HG02798 (cell line): ENCODE measurements at regions not wholly inside any gene's neighbourhood (a gene's known extent, or its start where the extent isn't known, plus 50 kb on each side); places are given as distances from the start of the nearest gene placed in this dataset.
"Not testable (repeated sequence)": the region's sequence is repeated elsewhere in the genome, so short reads cannot be mapped to it uniquely, and the experiment has no call there.

Experiments used
- ATAC-seq: cut with Tn5 transposase; IDR thresholded peaks from one replicate; pipeline ENCODE4 v1.9.1; 2021; ENCODE audit warnings: mild to moderate bottlenecking; ENCODE audit not compliant: unreplicated experiment, poor library complexity

DNA sequence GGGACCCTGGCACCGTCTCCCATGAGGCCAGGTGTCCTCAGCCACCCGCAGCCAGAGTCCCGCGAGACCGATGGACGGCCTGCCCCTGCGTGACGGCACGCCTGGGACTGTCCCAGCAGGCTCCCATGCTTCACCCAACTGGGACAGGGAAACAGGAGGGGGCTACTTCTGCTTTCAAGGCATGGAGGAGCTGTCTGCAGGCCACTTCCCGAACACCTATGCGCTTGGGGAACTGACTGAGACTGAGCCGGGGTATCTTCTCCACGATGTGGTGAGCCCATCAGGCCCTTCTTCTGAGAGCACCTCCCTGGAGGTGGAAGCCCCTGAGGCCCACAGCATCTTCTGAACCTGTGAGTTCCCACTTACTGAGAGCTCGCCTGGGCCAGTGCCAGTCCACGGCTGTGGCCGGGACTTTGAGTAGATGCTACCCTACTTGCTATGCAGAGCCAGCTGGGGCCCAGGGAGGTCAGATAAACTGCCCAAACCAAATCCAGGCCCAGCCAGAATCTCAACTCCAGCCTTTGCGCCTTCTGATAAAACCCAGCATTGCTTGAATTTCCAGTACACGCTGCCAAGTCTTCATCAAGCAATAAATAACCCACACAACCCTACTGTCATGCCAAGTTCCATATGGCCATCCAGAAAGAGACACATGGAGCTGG lies 85.4 kb upstream of the METTL9 start:
- not testable (repeated sequence) for ATAC-seq

- ATAC-seq = not testable (repeated sequence)
Measured at GRCh38 chr16:21514474-21514840, 84.9 kb upstream of the METTL9 start.

DNA sequence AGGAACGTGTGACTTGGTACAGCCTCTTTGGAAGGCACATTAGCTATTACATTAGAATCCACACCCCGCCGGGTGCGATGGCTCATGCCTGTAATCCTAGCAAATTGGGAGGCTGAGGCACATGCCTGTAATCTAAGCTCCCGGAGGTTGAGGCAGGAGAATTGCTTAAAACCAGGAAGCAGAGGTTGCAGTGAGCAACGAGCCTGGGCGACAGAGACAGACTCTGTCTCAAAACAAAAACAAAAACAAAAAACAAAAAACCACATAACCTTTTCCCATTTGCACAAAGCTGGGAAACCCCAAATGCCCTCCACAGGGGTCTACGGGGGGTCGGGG lies 82.7 kb upstream of the METTL9 start:
- not testable (repeated sequence) for ATAC-seq

GRCh38 chr16:21517263-21517662 lies 82.1 kb upstream of the METTL9 start:
- ATAC-seq = peak; percentile 14

DNA sequence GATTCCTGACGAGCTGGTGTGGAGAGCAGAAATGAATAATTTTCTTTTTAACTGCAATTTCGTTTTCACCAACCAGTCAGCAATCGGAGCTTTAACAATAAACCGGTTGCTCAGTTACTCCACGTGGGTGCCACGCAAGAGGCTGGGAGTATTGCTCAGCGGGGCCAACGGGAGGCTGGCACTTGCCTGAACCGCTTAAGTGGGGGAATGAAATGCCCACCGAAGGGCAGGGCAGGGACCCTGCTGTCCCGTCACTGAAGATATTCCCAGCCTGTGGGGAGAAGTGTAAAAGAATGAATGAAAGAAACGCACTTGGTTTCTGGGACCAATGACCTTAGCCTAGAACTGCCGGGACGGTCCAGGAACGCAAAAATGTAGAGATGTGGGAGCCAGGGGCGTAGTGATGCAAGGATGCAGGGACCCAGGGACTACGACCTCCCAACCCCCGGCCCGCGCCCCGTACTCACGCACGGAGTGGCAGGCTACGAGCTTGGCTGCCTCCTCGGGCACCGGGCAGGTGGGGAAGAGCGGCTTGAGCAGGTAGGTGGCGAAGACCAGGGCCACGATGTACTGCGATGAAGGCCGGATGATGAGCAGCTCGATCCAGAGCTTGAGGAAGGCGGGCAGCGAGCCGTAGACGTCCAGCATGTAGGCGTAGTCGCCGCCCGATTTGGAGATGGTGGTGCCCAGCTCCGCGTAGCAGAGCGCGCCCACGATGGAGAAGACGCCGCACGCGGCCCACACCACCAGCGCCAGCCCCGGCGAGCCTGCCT lies 79.8 kb upstream of the METTL9 start:
- ATAC-seq = peak; percentile 5

DNA sequence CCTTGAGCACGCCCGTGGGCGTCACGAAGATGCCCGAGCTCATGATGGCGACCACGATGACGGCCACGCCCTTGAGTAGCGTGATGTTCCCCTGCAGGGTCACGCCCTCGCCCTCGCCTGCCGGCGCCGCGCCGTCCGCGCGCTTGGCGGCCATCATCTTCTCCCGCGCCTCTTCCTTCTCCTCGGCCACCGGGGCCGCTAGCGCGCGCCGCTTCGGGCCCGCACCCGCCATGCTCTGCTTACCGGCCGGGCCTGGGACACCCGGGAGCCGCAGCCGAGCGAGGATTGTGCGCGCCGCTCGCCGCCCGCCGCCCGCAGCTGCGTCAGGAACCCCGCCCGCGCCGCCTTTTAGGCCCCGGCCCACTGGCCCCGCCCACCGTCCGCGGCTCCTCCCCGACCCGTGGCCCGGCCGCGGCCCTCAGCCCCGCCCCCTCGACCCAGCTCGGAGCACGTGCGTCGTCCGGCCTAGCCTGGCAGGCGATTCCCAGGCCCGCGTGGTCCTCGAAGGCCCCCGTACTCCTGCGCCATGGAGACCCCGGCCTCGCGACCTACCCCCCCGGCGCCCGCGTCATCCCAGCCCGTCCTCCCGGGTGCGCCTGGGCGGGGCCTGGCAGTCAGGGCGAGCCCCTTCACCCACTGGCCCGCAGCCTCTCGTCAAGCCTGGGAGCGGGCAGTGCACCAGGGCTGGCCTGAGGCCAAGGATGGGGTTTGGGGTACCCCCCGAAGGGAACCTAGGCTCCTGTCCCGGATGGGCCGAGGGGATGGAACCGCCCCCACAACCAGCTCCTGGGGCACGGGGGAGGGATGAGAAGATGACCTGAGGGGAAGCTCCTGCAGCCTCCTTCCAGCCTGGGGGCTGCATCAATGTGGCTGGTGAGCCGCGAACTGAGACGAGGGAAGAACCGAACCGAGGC lies 79.0 kb upstream of the METTL9 start:
- ATAC-seq = peak; percentile 69

- ATAC-seq = not testable (repeated sequence)
Measured at GRCh38 chr16:21521048-21521389, 78.4 kb upstream of the METTL9 start.

- ATAC-seq = not testable (repeated sequence)
Measured at GRCh38 chr16:21521390-21522143, 77.8 kb upstream of the METTL9 start.

GRCh38 chr16:21522846-21523245 lies 76.5 kb upstream of the METTL9 start:
- ATAC-seq = not testable (repeated sequence)

GRCh38 chr16:21523411-21524067 lies 75.8 kb upstream of the METTL9 start:
- no peak for ATAC-seq

DNA sequence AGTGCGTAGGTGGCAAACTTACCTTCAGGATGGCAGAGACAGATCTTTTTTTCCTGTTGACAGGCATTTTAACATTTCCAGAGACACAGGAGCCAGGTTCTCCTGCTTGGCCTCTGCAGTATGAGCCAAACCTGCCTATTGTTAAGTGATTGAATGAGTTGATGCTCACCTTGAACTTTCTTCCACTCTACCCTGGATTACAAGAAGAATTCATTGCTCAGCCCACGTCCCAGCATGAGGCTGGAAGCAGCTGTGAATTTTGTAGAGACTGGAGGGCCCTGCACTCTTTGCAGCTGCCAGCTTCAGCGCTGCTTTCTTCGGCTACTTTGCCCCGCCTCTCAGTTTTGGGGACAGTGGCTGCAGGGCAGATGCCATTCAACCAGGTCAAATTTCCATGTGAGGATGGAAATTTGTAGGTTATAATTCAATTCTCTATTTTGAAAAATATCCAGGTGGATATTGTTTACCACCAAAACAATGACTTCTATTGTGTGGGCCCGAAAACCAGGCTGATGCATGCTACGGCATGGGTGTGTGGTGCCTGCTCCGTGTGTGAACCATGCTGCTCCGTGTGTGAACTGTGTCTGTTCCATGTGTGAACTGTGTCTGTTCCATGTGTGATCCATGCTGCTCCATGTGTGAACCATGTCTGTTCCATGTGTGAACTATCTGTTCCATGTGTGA lies 75.2 kb upstream of the METTL9 start:
- no peak for ATAC-seq

DNA sequence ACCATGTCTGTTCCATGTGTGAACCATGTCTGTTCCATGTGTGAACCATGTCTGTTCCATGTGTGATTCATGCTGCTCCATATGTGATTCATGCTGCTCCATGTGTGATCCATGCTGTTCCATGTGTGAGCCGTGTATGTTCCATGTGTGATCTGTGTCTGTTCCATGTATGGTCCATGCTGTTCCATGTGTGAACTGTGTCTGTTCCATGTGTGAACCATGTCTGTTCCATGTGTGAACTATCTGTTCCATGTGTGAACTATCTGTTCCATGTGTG lies 74.7 kb upstream of the METTL9 start:
- ATAC-seq = not testable (repeated sequence)

- not testable (repeated sequence) for ATAC-seq
Measured at GRCh38 chr16:21525029-21525895, 74.1 kb upstream of the METTL9 start.

GRCh38 chr16:21525956-21526922 lies 73.1 kb upstream of the METTL9 start:
- not testable (repeated sequence) for ATAC-seq

GRCh38 chr16:21526923-21527807 lies 72.2 kb upstream of the METTL9 start:
- no peak for ATAC-seq

DNA sequence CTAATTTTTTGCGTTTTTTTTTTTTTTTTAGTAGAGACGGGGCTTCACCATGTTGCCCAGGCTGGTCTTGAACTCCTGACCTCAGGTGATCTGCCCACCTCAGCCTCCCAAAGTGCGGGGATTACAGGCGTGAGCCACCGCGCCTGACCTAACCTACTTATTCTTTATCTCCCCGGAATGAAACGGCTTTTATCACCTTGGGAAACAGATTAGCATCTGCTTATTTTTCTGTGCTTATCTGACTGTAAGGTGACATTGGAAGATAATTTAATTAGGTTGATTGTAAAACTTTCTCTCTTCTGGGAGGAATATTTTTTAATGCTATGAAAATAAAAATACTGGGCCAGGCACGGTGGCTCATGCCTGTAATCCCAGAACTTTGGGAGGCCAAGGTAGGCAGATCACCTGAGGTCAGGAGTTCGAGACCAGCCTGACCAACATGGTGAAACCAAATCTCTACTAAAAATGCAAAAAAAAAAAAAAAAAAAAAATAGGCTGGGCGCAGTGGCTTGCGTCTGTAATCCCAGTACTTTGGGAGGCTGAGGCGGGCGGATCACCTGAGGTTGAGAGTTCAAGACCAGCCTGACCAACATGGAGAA lies 70.2 kb upstream of the METTL9 start:
- not testable (repeated sequence) for ATAC-seq
